ENCODE measurements at regions not wholly inside any gene's neighbourhood (a gene's known extent, or its start where the extent isn't known, plus 50 kb on each side); places are given as distances from the start of the nearest gene placed in this dataset.

GRCh38 chr19:27822336-27822735 lies 1390.6 kb downstream of the UQCRFS1 start:
- peaks cover 73 to 80% of the 10 kb centered on the region in 2 experiments for H3K9me3 Mint-ChIP-seq
- no peak overlapping the region for H3K56ac ChIP-seq (ENCODE audit: insufficient read length, low read depth, low read length)

More at GRCh38 chr19:27822336-27822735, 1390.6 kb downstream of the UQCRFS1 start:
- Histone ChIP-seq H2BK120ac (ENCODE audit: low read depth, low read length, poor library complexity, severe bottlenecking) (no peak overlapping the region), H3K18ac (ENCODE audit: insufficient read length, low read depth, low read length) (no peak overlapping the region), H4K20me1 (ENCODE audit: control insufficient read depth, insufficient read depth, insufficient read length) (no peaks in the 10 kb centered on the region), H3K9ac (ENCODE audit: extremely low read depth, insufficient read length, low read length) (no peak overlapping the region), H2BK5ac (ENCODE audit: insufficient read length, low read length) (no peak overlapping the region), H3K79me2 (ENCODE audit: insufficient read depth, low read length) (no peaks in the 10 kb centered on the region), H3K9me3 (ENCODE audit: control insufficient read depth, low read depth, low read length) (peaks cover 47% of the 10 kb centered on the region), H2AK5ac (ENCODE audit: insufficient read length, low read length) (no peak overlapping the region), H3K4me2 (ENCODE audit: insufficient read depth, insufficient read length, low read length) (no peak overlapping the region), H3K27ac (ENCODE audit: insufficient read length, low read depth, low read length) (no peak overlapping the region), H4K8ac (replicated peaks; ENCODE audit: insufficient read length, low read depth, low read length) (no peak overlapping the region), H3K4me1 (ENCODE audit: insufficient read depth, low read length) (no peaks in the 10 kb centered on the region), H3K14ac (ENCODE audit: insufficient read depth, low read length) (no peak overlapping the region), H2BK15ac (ENCODE audit: low read depth, low read length) (no peak overlapping the region), H2BK20ac (ENCODE audit: low read depth, low read length, poor library complexity, severe bottlenecking) (no peak overlapping the region), H3K4ac (ENCODE audit: low read depth, low read length) (no peak overlapping the region), H2AFZ (ENCODE audit: low read length) (no peak overlapping the region), H3K23ac (ENCODE audit: insufficient read length, low read depth, low read length) (no peak overlapping the region), H2BK12ac (ENCODE audit: insufficient read length, low read depth, low read length) (no peak overlapping the region), H3T11ph (ENCODE audit: low read length) (no peak overlapping the region), H4K91ac (ENCODE audit: insufficient read length, low read depth, low read length) (no peak overlapping the region), H3K27me3 (ENCODE audit: insufficient read depth, low read length) (no peaks in the 10 kb centered on the region), H4K5ac (ENCODE audit: insufficient read length, low read depth, low read length) (no peak overlapping the region), H3K23me2 (ENCODE audit: insufficient read length, low read depth, low read length, poor library complexity, severe bottlenecking) (no peaks in the 10 kb centered on the region), H3K79me1 (ENCODE audit: insufficient read depth, low read depth, low read length, poor library complexity, severe bottlenecking) (no peaks in the 10 kb centered on the region)
- Mint-ChIP-seq H3K36me3 (ENCODE audit: insufficient read depth in 1 of 3, low read depth in 3 of 3) (peaks cover 0 to 32% (median 9%) of the 10 kb centered on the region in 3 experiments; a peak in 6 of 7 replicates), H3K27ac (no peak overlapping the region), H3K4me3 (no peak overlapping the region), H3K27me3 (ENCODE audit: low read depth) (no peaks in the 10 kb centered on the region; the same call in 1 of the 2 replicates), H3K4me1 (no peaks in the 10 kb centered on the region)
- WGBS (ENCODE audit: extremely low coverage, insufficient read length, low lambda C conversion rate): no CpG with 5 or more reads among the region's 2 CpGs
- TF ChIP-seq CTCF (conservative IDR thresholded peaks at IDR 0.05): no peak
- DNase-seq: no peak
